ENCODE measurements at regions not wholly inside any gene's neighbourhood (a gene's known extent, or its start where the extent isn't known, plus 50 kb on each side); places are given as distances from the start of the nearest gene placed in this dataset.

DNA sequence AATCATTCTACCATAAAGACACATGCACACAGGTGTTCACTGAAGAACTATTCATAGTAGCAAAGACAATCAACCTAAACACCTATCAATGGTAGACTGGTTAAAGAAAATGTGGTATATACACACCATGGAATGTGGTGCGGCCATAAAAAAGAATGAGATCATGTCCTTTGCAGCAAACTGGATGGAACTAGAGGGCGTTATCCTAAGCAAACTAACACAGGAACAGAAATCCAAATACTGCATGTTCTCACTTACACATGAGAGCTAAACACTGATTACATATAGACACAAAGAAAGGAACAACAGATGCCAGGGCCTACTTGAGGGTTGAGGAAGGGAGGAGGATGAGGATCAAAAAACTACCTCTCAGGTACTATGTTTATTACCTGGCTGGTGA is 103.8 kb downstream of the DRD1 start:
- TF ChIP-seq, protein P1, sequence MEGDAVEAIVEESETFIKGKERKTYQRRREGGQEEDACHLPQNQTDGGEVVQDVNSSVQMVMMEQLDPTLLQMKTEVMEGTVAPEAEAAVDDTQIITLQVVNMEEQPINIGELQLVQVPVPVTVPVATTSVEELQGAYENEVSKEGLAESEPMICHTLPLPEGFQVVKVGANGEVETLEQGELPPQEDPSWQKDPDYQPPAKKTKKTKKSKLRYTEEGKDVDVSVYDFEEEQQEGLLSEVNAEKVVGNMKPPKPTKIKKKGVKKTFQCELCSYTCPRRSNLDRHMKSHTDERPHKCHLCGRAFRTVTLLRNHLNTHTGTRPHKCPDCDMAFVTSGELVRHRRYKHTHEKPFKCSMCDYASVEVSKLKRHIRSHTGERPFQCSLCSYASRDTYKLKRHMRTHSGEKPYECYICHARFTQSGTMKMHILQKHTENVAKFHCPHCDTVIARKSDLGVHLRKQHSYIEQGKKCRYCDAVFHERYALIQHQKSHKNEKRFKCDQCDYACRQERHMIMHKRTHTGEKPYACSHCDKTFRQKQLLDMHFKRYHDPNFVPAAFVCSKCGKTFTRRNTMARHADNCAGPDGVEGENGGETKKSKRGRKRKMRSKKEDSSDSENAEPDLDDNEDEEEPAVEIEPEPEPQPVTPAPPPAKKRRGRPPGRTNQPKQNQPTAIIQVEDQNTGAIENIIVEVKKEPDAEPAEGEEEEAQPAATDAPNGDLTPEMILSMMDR (conservative IDR thresholded peaks at IDR 0.05; ENCODE audit: low read length): no peak
- no peak for TF ChIP-seq EZH2phosphoT487 (IDR thresholded peaks at IDR 0.05; ENCODE audit: borderline replicate concordance, low read depth, low read length)
